Stomach (tissue), 4 donors: ENCODE measurements at regions not wholly inside any gene's neighbourhood (a gene's known extent, or its start where the extent isn't known, plus 50 kb on each side); places are given as distances from the start of the nearest gene placed in this dataset.

Experiments
- CTCF ChIP-seq, 7 experiments: fragments of 450-650 bp in 4 of 7; fragments of 200-600 bp in 3 of 7; sonication (generic) in 3 of 7; IDR thresholded peaks; one replicate each; pipeline ENCODE4 v1.5.1; 2016 to 2019; ENCODE audit warnings: antibody characterized with exemption in 7 of 7, control low read depth in 2 of 7, mild to moderate bottlenecking in 1 of 7
- EP300 ChIP-seq: sonication (generic); formaldehyde crosslinking; IDR thresholded peaks from one replicate; pipeline ENCODE4 v1.6.1; 2017; ENCODE audit warnings: antibody characterized with exemption
- POLR2AphosphoS5 ChIP-seq, 3 donors: sonication (generic); formaldehyde crosslinking; IDR thresholded peaks; one replicate each; pipeline ENCODE4 v1.6.1; 2016; ENCODE audit warnings: antibody characterized with exemption in 3 of 3

- TF ChIP-seq CTCF (IDR thresholded peaks at IDR 0.05): no peak
- no peak for TF ChIP-seq POLR2AphosphoS5 (IDR thresholded peaks at IDR 0.05)
- no peak for TF ChIP-seq EP300
These were observed 348.0 kb downstream of the VPS13C start for GRCh38 chr15:61712129-61712759.
